NCI-H1417 treated with DMSO at 0.1 percent for 48 hours (cell line): ENCODE measurements at regions not wholly inside any gene's neighbourhood (a gene's known extent, or its start where the extent isn't known, plus 50 kb on each side); places are given as distances from the start of the nearest gene placed in this dataset.
"Not testable (repeated sequence)": the region's sequence is repeated elsewhere in the genome, so short reads cannot be mapped to it uniquely, and the experiment has no call there.

Experiments used
- DNase-seq: peaks from one replicate; lab custom pipeline; 2025; lab: John Stamatoyannopoulos, UW

- DNase-seq, result no peak
Measured at GRCh38 chr2:184993746-184994145, 395.4 kb downstream of the ZNF804A start.

- DNase-seq, result no peak
Measured at GRCh38 chr2:185006481-185006880, 408.2 kb downstream of the ZNF804A start.

- DNase-seq, result no peak
Measured at GRCh38 chr2:185012643-185013042, 414.3 kb downstream of the ZNF804A start.

- no peak for DNase-seq
Measured at GRCh38 chr2:185014076-185014475, 415.7 kb downstream of the ZNF804A start.

- not testable (repeated sequence) for DNase-seq
Measured at GRCh38 chr2:185025891-185026290, 427.6 kb downstream of the ZNF804A start.

- no peak for DNase-seq
Measured at GRCh38 chr2:185035906-185036305, 437.6 kb downstream of the ZNF804A start.

- DNase-seq, result no peak
Measured at GRCh38 chr2:185044323-185044874, 446.1 kb downstream of the ZNF804A start.

- no peak for DNase-seq
Measured at GRCh38 chr2:185050804-185051203, 452.5 kb downstream of the ZNF804A start.

GRCh38 chr2:185063761-185064160 lies 465.4 kb downstream of the ZNF804A start:
- no peak for DNase-seq

- DNase-seq, result no peak
Measured at GRCh38 chr2:185066128-185066527, 467.8 kb downstream of the ZNF804A start.

- no peak for DNase-seq
Measured at GRCh38 chr2:185069107-185069506, 470.8 kb downstream of the ZNF804A start.

GRCh38 chr2:185074156-185074555 lies 475.8 kb downstream of the ZNF804A start:
- no peak for DNase-seq

- no peak for DNase-seq
Measured at GRCh38 chr2:185082749-185083148, 484.4 kb downstream of the ZNF804A start.

- no peak for DNase-seq
Measured at GRCh38 chr2:185108588-185108987, 510.3 kb downstream of the ZNF804A start.

- DNase-seq, result no peak
Measured at GRCh38 chr2:185127412-185127811, 529.1 kb downstream of the ZNF804A start.

- DNase-seq, result no peak
Measured at GRCh38 chr2:185128346-185128745, 530.0 kb downstream of the ZNF804A start.

- no peak for DNase-seq
Measured at GRCh38 chr2:185128996-185129395, 530.7 kb downstream of the ZNF804A start.

- no peak for DNase-seq
Measured at GRCh38 chr2:185130685-185131084, 532.4 kb downstream of the ZNF804A start.

GRCh38 chr2:185132501-185133041 lies 534.2 kb downstream of the ZNF804A start:
- DNase-seq, result no peak

GRCh38 chr2:185137700-185138099 lies 539.4 kb downstream of the ZNF804A start:
- no peak for DNase-seq

- DNase-seq, result no peak
Measured at GRCh38 chr2:185142677-185143076, 544.3 kb downstream of the ZNF804A start.

GRCh38 chr2:185144159-185144919 lies 546.0 kb downstream of the ZNF804A start:
- no peak for DNase-seq

- DNase-seq, result no peak
Measured at GRCh38 chr2:185145316-185146121, 547.2 kb downstream of the ZNF804A start.
